GM23338 (cell line): ENCODE measurements at regions not wholly inside any gene's neighbourhood (a gene's known extent, or its start where the extent isn't known, plus 50 kb on each side); places are given as distances from the start of the nearest gene placed in this dataset.

Experiments used
- JUNB ChIP-seq: IDR thresholded peaks from one replicate; pipeline ENCODE4 v1.6.1; 2016; ENCODE audit warnings: antibody characterized with exemption; ENCODE audit not compliant: unreplicated experiment
- ZNF331 ChIP-seq: fragments of 250-450 bp; sonication (Bioruptor Pico); IDR thresholded peaks from 2 replicates; pipeline ENCODE4 v1.5.0; 2020; ENCODE audit warnings: low read depth, mild to moderate bottlenecking, moderate library complexity
- TF ChIP-seq, protein P1 (sequence below), 2 experiments: fragments of 200-600 bp in 1 of 2; sonication (generic) in 1 of 2; conservative IDR thresholded peaks; 2 replicates each; pipeline versions ENCODE4 v1.5.1 to v1.6.1; 2016 to 2017; ENCODE audit warnings: antibody characterized with exemption in 2 of 2, low read depth in 2 of 2, mild to moderate bottlenecking in 2 of 2, moderate library complexity in 1 of 2

DNA sequence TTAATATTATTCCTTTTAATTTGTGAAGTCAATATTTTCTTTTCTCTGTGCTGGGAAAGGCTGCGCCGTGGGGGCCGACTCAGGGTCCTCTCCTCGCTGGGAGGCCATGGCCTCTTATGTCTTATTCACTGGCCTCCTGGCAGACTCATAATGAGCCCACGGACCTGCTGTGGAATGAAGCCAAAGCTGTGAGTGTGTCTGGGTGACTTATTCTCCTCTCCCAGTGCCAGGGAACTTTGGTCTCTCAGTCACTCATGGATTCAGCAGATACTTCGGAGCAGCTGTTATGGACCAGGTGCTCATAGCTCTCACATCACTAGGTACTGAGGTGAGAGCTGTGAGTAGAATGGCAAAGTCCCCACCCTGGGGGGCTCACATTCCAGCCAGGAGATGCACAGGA lies 297.6 kb downstream of the CDH26 start:
- TF ChIP-seq ZNF331 (CRISPR knock-in tag): no peak
- TF ChIP-seq, protein P1, sequence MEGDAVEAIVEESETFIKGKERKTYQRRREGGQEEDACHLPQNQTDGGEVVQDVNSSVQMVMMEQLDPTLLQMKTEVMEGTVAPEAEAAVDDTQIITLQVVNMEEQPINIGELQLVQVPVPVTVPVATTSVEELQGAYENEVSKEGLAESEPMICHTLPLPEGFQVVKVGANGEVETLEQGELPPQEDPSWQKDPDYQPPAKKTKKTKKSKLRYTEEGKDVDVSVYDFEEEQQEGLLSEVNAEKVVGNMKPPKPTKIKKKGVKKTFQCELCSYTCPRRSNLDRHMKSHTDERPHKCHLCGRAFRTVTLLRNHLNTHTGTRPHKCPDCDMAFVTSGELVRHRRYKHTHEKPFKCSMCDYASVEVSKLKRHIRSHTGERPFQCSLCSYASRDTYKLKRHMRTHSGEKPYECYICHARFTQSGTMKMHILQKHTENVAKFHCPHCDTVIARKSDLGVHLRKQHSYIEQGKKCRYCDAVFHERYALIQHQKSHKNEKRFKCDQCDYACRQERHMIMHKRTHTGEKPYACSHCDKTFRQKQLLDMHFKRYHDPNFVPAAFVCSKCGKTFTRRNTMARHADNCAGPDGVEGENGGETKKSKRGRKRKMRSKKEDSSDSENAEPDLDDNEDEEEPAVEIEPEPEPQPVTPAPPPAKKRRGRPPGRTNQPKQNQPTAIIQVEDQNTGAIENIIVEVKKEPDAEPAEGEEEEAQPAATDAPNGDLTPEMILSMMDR (conservative IDR thresholded peaks at IDR 0.05; ENCODE audit: low read depth in 2 of 2): no peak
- no peak for TF ChIP-seq JUNB
